Aorta (tissue), 5 donors: ENCODE measurements at regions not wholly inside any gene's neighbourhood (a gene's known extent, or its start where the extent isn't known, plus 50 kb on each side); places are given as distances from the start of the nearest gene placed in this dataset.
A peak's percentile ranks its signal among the peaks of the same experiment; 100 is the strongest.

Experiments used
- ATAC-seq: fragments of 200-7000 bp; cut with Tn5 transposase; one replicate; pipeline ENCODE4 v1.9.1; 2022; ENCODE audit warnings: moderate library complexity; ENCODE audit not compliant: low FRiP score
- DNase-seq, 2 donors: peaks; one replicate each; pipeline ENCODE4 v3.0.0-alpha.2; 2020
- H3K27ac ChIP-seq, 2 donors: one replicate each; pipeline ENCODE4 v1.5.1; 2013; ENCODE audit warnings: low read length in 2 of 2, mild to moderate bottlenecking in 2 of 2, moderate library complexity in 2 of 2, control low read depth in 1 of 2, inconsistent platforms in 1 of 2, low read depth in 1 of 2
- H3K27me3 ChIP-seq, 2 donors: one replicate each; pipeline ENCODE4 v1.6.1; 2013; ENCODE audit warnings: control low read depth in 1 of 2, low read length in 1 of 2, mild to moderate bottlenecking in 1 of 2, moderate library complexity in 1 of 2; ENCODE audit not compliant: insufficient read depth in 2 of 2, control insufficient read depth in 1 of 2
- H3K36me3 ChIP-seq, 2 donors: one replicate each; pipeline ENCODE4 v1.6.1; 2013; ENCODE audit warnings: control low read depth in 1 of 2, low read length in 1 of 2, mild to moderate bottlenecking in 1 of 2; ENCODE audit not compliant: insufficient read depth in 2 of 2, control insufficient read depth in 1 of 2
- H3K4me1 ChIP-seq, 2 donors: one replicate each; pipeline ENCODE4 v1.6.1; 2013; ENCODE audit warnings: low read length in 2 of 2, control low read depth in 1 of 2, mild to moderate bottlenecking in 1 of 2, moderate library complexity in 1 of 2; ENCODE audit not compliant: insufficient read depth in 2 of 2, control insufficient read depth in 1 of 2
- H3K4me3 ChIP-seq, 2 donors: one replicate each; pipeline ENCODE4 v1.5.1; 2013; ENCODE audit warnings: low read length in 2 of 2, control low read depth in 1 of 2, mild to moderate bottlenecking in 1 of 2
- H3K9me3 ChIP-seq: one replicate; pipeline ENCODE4 v1.6.1; 2013; ENCODE audit warnings: mild to moderate bottlenecking, low read length; ENCODE audit not compliant: control insufficient read depth
- WGBS, 2 donors: extraction: QIAGEN DNeasy Blood & Tissue Kit; methylation state at CpG; one replicate each; pipeline ENCODE4 v1.1.7; 2013; 5-methylcytosine and 5-hydroxymethylcytosine counted together
- intact Hi-C, 2 donors: fragments of 100-400 bp; cut with DNase I; formaldehyde crosslinking; loops; one replicate each; pipeline versions ENCODE4 v1.14.2 to v1.15.0; 2022
- donor health status: healthy with polysubstance abuse.
- donor health status: Bipolar disorder and iron deficiency.
- donor health status: DM: no; HTN: no; CAD: no.
- donor health status: DM: no; HTN: no; CAD: no.
- donor health status: DM: yes; HTN: yes; CAD: no.

DNA sequence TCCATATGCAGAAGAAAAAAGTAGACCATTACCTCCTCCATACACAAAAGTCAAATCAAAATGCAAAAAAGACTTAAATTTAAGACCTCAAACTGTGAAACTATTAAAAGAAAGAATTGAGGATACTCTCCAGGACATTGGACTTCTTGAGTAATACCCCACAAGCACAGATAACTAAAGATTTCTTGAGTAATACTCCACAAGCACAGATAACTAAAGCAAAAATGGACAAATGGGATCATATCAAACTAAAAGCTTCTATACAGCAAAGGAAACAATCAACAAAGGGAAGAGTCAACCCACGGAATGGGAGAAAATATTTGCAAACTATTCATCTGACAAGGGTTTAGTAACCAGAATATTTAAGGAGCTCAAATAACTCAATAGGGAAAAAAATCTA lies 427.9 kb downstream of the CCDC91 start:
- Histone ChIP-seq H3K4me1 (no peaks in the 10 kb centered on the region), H3K27me3 (no peaks in the 10 kb centered on the region), H3K36me3 (no peaks in the 10 kb centered on the region), H3K4me3 (no peak overlapping the region), H3K9me3 (no peaks in the 10 kb centered on the region), H3K27ac (no peak overlapping the region)
- DNase-seq (no peak), ATAC-seq (no peak)
- 63 to 73% methylated on average over 1 of the region's 1 CpG for WGBS, 2 donors
- intact Hi-C loops, result no loop called here

DNA sequence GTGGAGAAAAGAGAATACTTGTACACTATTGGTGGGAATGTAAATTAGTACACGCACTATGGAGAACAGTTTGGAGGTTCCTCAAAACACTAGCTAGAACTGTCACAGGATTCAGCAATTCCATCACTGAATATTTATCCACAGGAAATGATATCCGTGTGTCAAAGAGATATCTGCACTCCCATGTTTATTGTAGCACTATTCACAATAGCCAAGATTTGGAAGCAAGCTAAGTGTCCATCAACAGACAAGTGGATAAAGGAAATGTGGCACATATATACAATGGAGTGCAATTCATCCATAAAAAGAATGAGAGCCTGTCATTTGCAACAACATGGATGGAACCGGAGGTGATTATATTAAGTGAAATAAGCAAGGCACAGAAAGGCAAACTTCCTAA lies 428.5 kb downstream of the CCDC91 start:
- Histone ChIP-seq H3K9me3 (no peaks in the 10 kb centered on the region), H3K36me3 (no peaks in the 10 kb centered on the region), H3K4me1 (no peaks in the 10 kb centered on the region), H3K4me3 (no peak overlapping the region), H3K27ac (no peak overlapping the region), H3K27me3 (no peaks in the 10 kb centered on the region)
- 76 to 83% methylated on average over 3 of the region's 3 CpGs for WGBS, 2 donors
- intact Hi-C loops, result no loop called here
- no peak for ATAC-seq
- DNase-seq, result no peak

DNA sequence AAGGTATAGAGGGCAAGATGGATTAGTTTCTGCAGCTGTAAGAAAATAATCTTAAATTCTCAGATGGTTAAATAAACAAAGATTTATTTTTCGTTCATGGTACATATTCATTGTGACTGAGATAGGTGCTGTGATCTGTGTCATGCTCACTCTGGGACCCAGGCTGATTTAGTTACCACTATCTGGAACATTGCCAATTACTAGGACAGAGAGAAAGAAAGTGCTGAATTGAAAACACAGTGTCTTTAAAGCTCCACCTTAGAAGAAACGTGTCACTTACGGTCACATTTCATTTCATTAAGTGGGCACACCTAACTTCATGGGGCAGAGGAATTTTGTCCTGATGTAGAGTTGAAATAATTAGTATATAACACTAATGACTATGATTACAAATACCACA lies 430.0 kb downstream of the CCDC91 start:
- 54 to 66% methylated on average over 3 of the region's 3 CpGs for WGBS, 2 donors
- H3K9me3 ChIP-seq, result no peaks in the 10 kb centered on the region
- intact Hi-C loops, result no loop called here
- H3K4me3 ChIP-seq, result no peak overlapping the region
- no peaks in the 10 kb centered on the region for H3K4me1 ChIP-seq
- H3K36me3 ChIP-seq, result no peaks in the 10 kb centered on the region
- no peak overlapping the region for H3K27ac ChIP-seq
- ATAC-seq (no peak), DNase-seq (no peak)
- no peaks in the 10 kb centered on the region for H3K27me3 ChIP-seq

DNA sequence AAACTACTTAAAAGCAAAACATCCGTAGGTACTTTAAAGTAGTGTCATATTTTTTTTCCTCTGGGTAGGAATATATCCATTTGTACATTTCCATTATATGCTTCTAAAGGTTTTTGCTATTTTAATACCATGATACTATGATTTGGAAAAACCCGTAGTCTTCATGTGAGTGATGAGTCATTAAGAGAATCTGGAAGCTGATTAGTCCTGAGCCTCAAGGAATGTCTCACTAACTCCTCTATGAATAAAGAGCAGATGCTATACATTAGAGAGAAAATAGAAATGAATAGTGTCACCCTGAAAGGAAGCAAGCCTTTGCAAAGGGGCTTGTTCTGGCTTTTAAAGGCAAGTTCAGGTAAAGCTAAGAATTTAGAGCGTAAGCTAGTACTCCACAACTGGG lies 432.1 kb downstream of the CCDC91 start:
- Histone ChIP-seq H3K27me3 (no peaks in the 10 kb centered on the region), H3K9me3 (no peaks in the 10 kb centered on the region), H3K27ac (no peak overlapping the region), H3K36me3 (no peaks in the 10 kb centered on the region), H3K4me3 (no peak overlapping the region), H3K4me1 (no peaks in the 10 kb centered on the region)
- no peak for ATAC-seq
- intact Hi-C loops, result no loop called here
- DNase-seq, result no peak
- 85 to 87% methylated on average over 3 of the region's 3 CpGs for WGBS, 2 donors

- H3K27me3 ChIP-seq, result no peaks in the 10 kb centered on the region
- WGBS, 2 donors, result 90 to 93% methylated on average over 3 of the region's 3 CpGs
- no peaks in the 10 kb centered on the region for H3K36me3 ChIP-seq
- no peak overlapping the region for H3K27ac ChIP-seq
- no peaks in the 10 kb centered on the region for H3K9me3 ChIP-seq
- intact Hi-C loops, result no loop called here
- DNase-seq, result no peak
- no peak for ATAC-seq
- no peaks in the 10 kb centered on the region for H3K4me1 ChIP-seq
- no peak overlapping the region for H3K4me3 ChIP-seq
Measured at GRCh38 chr12:28626504-28626903, 436.2 kb downstream of the CCDC91 start.

DNA sequence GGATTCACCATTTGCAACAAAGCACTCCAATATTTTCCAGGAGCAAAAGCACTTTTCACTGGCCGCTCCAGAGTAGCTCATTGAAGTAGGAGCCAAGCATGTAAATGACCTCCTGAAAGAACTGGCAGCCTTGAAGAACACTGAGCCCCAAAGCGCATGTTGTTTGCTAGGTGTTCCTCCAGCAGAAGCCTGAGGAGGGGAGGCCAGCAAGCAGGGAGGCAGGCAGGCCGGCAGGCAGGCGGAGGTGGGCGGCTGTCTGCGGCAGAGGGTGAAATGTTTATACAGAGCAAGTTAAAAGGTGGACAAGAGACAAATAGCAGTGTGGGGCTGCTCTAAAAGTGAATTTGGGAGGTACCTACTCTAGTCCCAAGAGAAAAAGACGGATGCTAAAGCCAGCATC lies 439.4 kb downstream of the CCDC91 start:
- H3K9me3 ChIP-seq, result no peaks in the 10 kb centered on the region
- ATAC-seq, result no peak

GRCh38 chr12:28631831-28632230 lies 441.6 kb downstream of the CCDC91 start:
- no peaks in the 10 kb centered on the region for H3K4me1 ChIP-seq
- intact Hi-C loops, result no loop called here
- no peak overlapping the region for H3K4me3 ChIP-seq
- no peak overlapping the region for H3K27ac ChIP-seq
- no peaks in the 10 kb centered on the region for H3K9me3 ChIP-seq
- 70 to 84% methylated on average over 7 of the region's 7 CpGs for WGBS, 2 donors
- no peaks in the 10 kb centered on the region for H3K27me3 ChIP-seq
- DNase-seq, result no peak
- ATAC-seq, result no peak
- H3K36me3 ChIP-seq, result no peaks in the 10 kb centered on the region

More for the DNA sequence above, 439.4 kb downstream of the CCDC91 start:
- no peaks in the 10 kb centered on the region for H3K27me3 ChIP-seq
- no peak overlapping the region for H3K4me3 ChIP-seq
- H3K4me1 ChIP-seq, result no peaks in the 10 kb centered on the region
- H3K36me3 ChIP-seq, result no peaks in the 10 kb centered on the region
- WGBS, 2 donors, result 75 to 76% methylated on average over 7 of the region's 7 CpGs
- H3K27ac ChIP-seq, result no peak overlapping the region
- no peak for DNase-seq
- intact Hi-C loops, result no loop called here

DNA sequence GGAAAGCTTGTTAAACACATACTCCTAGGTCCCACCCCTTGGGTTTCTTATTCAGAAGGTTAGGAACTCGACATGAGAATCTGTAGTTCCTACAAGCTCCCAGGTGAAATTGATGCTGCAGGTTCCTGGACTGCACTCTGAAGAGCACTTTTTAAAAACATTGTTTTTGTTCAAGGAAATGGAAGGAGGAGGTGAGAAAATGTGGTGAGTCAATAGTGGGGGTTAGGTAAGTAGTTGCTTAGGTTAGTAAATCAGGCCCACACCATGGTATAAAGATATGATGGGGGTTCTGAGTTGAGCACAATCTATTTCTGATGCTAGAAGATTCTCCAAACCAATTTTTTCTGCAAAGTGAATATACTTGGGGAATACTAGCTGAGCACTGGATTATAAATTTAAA lies 450.3 kb downstream of the CCDC91 start:
- ATAC-seq, result no peak

GRCh38 chr12:28645436-28645835 lies 455.2 kb downstream of the CCDC91 start:
- Histone ChIP-seq H3K9me3 (no peaks in the 10 kb centered on the region), H3K27me3 (no peaks in the 10 kb centered on the region), H3K4me3 (no peak overlapping the region), H3K27ac (no peak overlapping the region), H3K4me1 (no peaks in the 10 kb centered on the region), H3K36me3 (no peaks in the 10 kb centered on the region)
- intact Hi-C loops, result no loop called here
- 81 to 94% methylated on average over 8 of the region's 8 CpGs for WGBS, 2 donors
- DNase-seq (peak in 1 of 2 donors; percentile 59), ATAC-seq (no peak)

More for the DNA sequence above, 450.3 kb downstream of the CCDC91 start:
- Histone ChIP-seq H3K36me3 (no peaks in the 10 kb centered on the region), H3K27ac (no peak overlapping the region), H3K4me3 (no peak overlapping the region), H3K4me1 (no peaks in the 10 kb centered on the region), H3K9me3 (no peaks in the 10 kb centered on the region), H3K27me3 (no peaks in the 10 kb centered on the region)
- DNase-seq, result no peak
- intact Hi-C loops, result no loop called here
- WGBS, 2 donors, result 58 to 75% methylated on average over 1 of the region's 1 CpG
